ENCODE measurements at regions not wholly inside any gene's neighbourhood (a gene's known extent, or its start where the extent isn't known, plus 50 kb on each side); places are given as distances from the start of the nearest gene placed in this dataset.

- TF ChIP-seq TCF7L2 (IDR thresholded peaks at IDR 0.05; ENCODE audit: low read depth, low read length) (no peak), CTCF (IDR thresholded peaks at IDR 0.05) (no peak), POLR2AphosphoS5 (IDR thresholded peaks at IDR 0.05; ENCODE audit: low read depth, low read length) (no peak), SIN3A (IDR thresholded peaks at IDR 0.05; ENCODE audit: borderline replicate concordance, insufficient read depth, low read depth, low read length) (no peak)
- TF ChIP-seq, protein P1, sequence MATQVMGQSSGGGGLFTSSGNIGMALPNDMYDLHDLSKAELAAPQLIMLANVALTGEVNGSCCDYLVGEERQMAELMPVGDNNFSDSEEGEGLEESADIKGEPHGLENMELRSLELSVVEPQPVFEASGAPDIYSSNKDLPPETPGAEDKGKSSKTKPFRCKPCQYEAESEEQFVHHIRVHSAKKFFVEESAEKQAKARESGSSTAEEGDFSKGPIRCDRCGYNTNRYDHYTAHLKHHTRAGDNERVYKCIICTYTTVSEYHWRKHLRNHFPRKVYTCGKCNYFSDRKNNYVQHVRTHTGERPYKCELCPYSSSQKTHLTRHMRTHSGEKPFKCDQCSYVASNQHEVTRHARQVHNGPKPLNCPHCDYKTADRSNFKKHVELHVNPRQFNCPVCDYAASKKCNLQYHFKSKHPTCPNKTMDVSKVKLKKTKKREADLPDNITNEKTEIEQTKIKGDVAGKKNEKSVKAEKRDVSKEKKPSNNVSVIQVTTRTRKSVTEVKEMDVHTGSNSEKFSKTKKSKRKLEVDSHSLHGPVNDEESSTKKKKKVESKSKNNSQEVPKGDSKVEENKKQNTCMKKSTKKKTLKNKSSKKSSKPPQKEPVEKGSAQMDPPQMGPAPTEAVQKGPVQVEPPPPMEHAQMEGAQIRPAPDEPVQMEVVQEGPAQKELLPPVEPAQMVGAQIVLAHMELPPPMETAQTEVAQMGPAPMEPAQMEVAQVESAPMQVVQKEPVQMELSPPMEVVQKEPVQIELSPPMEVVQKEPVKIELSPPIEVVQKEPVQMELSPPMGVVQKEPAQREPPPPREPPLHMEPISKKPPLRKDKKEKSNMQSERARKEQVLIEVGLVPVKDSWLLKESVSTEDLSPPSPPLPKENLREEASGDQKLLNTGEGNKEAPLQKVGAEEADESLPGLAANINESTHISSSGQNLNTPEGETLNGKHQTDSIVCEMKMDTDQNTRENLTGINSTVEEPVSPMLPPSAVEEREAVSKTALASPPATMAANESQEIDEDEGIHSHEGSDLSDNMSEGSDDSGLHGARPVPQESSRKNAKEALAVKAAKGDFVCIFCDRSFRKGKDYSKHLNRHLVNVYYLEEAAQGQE (IDR thresholded peaks at IDR 0.05; ENCODE audit: insufficient read depth in 1 of 2, low read depth in 2 of 2, low read length in 1 of 2), result no peak
- intact Hi-C loops (cut with micrococcal nuclease; ENCODE audit: unreplicated experiment), result no loop called here
- Histone ChIP-seq H3K9me3 (ENCODE audit: control insufficient read depth, insufficient read depth, low read depth, low read length) (no peaks in the 10 kb centered on the region), H3K4me3 (ENCODE audit: low read depth in 2 of 2, low read length in 2 of 2) (no peak overlapping the region), H3K27ac (ENCODE audit: low read length) (no peak overlapping the region), H3K27me3 (ENCODE audit: control insufficient read depth, insufficient read depth, low read length) (no peaks in the 10 kb centered on the region), H3K4me1 (ENCODE audit: control insufficient read depth, insufficient read depth, low read length) (no peaks in the 10 kb centered on the region), H3K36me3 (ENCODE audit: control insufficient read depth, insufficient read depth, low read length) (no peaks in the 10 kb centered on the region)
- POLR2A ChIA-PET, result no interaction called here
- CTCF ChIA-PET, result no interaction called here
- DNase-seq (ENCODE audit: low read depth, low spot score) (no peak), ATAC-seq (no peak)
- BruUV-seq (replicated peaks), result no TSS peak
- in situ Hi-C loops (cut with HindIII; ENCODE audit: low pct_unique_long_range_greater_than_20kb, low sequenced_read_pairs), result no loop called here
These were observed 236.1 kb downstream of the KCNA4 start for GRCh38 chr11:29780756-29781155.

GRCh38 chr11:29773656-29774264 is 243.1 kb downstream of the KCNA4 start:
- no TSS peak for BruUV-seq (replicated peaks)
- Histone ChIP-seq H3K27me3 (ENCODE audit: control insufficient read depth, insufficient read depth, low read length) (no peaks in the 10 kb centered on the region), H3K4me3 (ENCODE audit: low read depth in 2 of 2, low read length in 2 of 2) (no peak overlapping the region), H3K36me3 (ENCODE audit: control insufficient read depth, insufficient read depth, low read length) (no peaks in the 10 kb centered on the region), H3K27ac (ENCODE audit: low read length) (no peak overlapping the region), H3K4me1 (ENCODE audit: control insufficient read depth, insufficient read depth, low read length) (no peaks in the 10 kb centered on the region), H3K9me3 (ENCODE audit: control insufficient read depth, insufficient read depth, low read depth, low read length) (no peaks in the 10 kb centered on the region)
- no peak for ATAC-seq
- ChIA-PET CTCF (no interaction called here), POLR2A (no interaction called here)
- intact Hi-C loops (cut with micrococcal nuclease; ENCODE audit: unreplicated experiment), result no loop called here
- DNase-seq (ENCODE audit: low read depth, low spot score), result no peak
- TF ChIP-seq TCF7L2 (IDR thresholded peaks at IDR 0.05; ENCODE audit: low read depth, low read length) (no peak), POLR2AphosphoS5 (IDR thresholded peaks at IDR 0.05; ENCODE audit: low read depth, low read length) (no peak), CTCF (IDR thresholded peaks at IDR 0.05) (no peak), SIN3A (IDR thresholded peaks at IDR 0.05; ENCODE audit: borderline replicate concordance, insufficient read depth, low read depth, low read length) (no peak)
- TF ChIP-seq, protein P1 (IDR thresholded peaks at IDR 0.05; ENCODE audit: insufficient read depth in 1 of 2, low read depth in 2 of 2, low read length in 1 of 2), result no peak
- in situ Hi-C loops (cut with HindIII; ENCODE audit: low pct_unique_long_range_greater_than_20kb, low sequenced_read_pairs), result no loop called here
